Neural progenitor cell (in vitro differentiated cells): ENCODE measurements at regions not wholly inside any gene's neighbourhood (a gene's known extent, or its start where the extent isn't known, plus 50 kb on each side); places are given as distances from the start of the nearest gene placed in this dataset.
"Not testable (repeated sequence)": the region's sequence is repeated elsewhere in the genome, so short reads cannot be mapped to it uniquely, and the experiment has no call there.

Experiments
- DNase-seq: peaks from one replicate; pipeline ENCODE4 v3.0.0-alpha.2; 2016; ENCODE audit warnings: low spot score
- H2AFZ ChIP-seq: fragments of 200-600 bp; sonication (generic); replicated peaks from 2 replicates; pipeline ENCODE4 v1.6.1; 2016; ENCODE audit warnings: antibody characterized with exemption
- H3F3A ChIP-seq: fragments of 200-600 bp; sonication (generic); 2 replicates; pipeline ENCODE4 v1.6.1; 2016; ENCODE audit warnings: antibody characterized with exemption, low read depth
- H3K27ac ChIP-seq: fragments of 200-600 bp; sonication (generic); 2 replicates; pipeline ENCODE4 v1.5.1; 2016; ENCODE audit warnings: mild to moderate bottlenecking
- H3K27me3 ChIP-seq: fragments of 200-600 bp; sonication (generic); 2 replicates; pipeline ENCODE4 v1.6.1; 2016; ENCODE audit warnings: mild to moderate bottlenecking, moderate library complexity
- H3K36me3 ChIP-seq: fragments of 200-600 bp; sonication (generic); 2 replicates; pipeline ENCODE4 v1.5.1; 2016
- H3K4me1 ChIP-seq: fragments of 200-600 bp; sonication (generic); 2 replicates; pipeline ENCODE4 v1.6.1; 2016; ENCODE audit warnings: mixed run types
- H3K4me2 ChIP-seq: fragments of 200-600 bp; sonication (generic); 2 replicates; pipeline ENCODE4 v1.6.1; 2016
- H3K4me3 ChIP-seq: fragments of 200-600 bp; sonication (generic); 2 replicates; pipeline ENCODE4 v1.5.1; 2016
- H3K79me2 ChIP-seq: fragments of 200-600 bp; sonication (generic); 2 replicates; pipeline ENCODE4 v1.6.1; 2016; ENCODE audit warnings: low read depth
- H3K9ac ChIP-seq: fragments of 200-600 bp; sonication (generic); 2 replicates; pipeline ENCODE4 v1.6.1; 2016
- H3K9me3 ChIP-seq: fragments of 200-600 bp; sonication (generic); 2 replicates; pipeline ENCODE4 v1.5.1; 2016; ENCODE audit warnings: low read depth
- H4K20me1 ChIP-seq: fragments of 200-600 bp; sonication (generic); 2 replicates; pipeline ENCODE4 v1.6.1; 2016; ENCODE audit warnings: low read depth
- H3K27ac Mint-ChIP-seq: 3 replicates; pipeline ENCODE4 v1.8.0; 2021; ENCODE audit warnings: mixed read lengths
- H3K27me3 Mint-ChIP-seq: 2 replicates; pipeline ENCODE4 v1.8.0; 2022; ENCODE audit warnings: low read depth, mild to moderate bottlenecking, inconsistent platforms, moderate library complexity, mixed read lengths; ENCODE audit not compliant: insufficient read depth
- H3K36me3 Mint-ChIP-seq: 3 replicates; pipeline ENCODE4 v1.8.0; 2021; ENCODE audit warnings: mixed read lengths
- H3K4me1 Mint-ChIP-seq: 3 replicates; pipeline ENCODE4 v1.8.0; 2021; ENCODE audit warnings: mixed read lengths
- H3K4me3 Mint-ChIP-seq: 3 replicates; pipeline ENCODE4 v1.8.0; 2021; ENCODE audit warnings: mild to moderate bottlenecking, moderate library complexity, mixed read lengths
- H3K9me3 Mint-ChIP-seq: 3 replicates; pipeline ENCODE4 v1.8.0; 2020; ENCODE audit warnings: mixed read lengths
- CTCF ChIP-seq: fragments of 200-600 bp; sonication (generic); IDR thresholded peaks from 2 replicates; pipeline ENCODE4 v1.5.1; 2017; ENCODE audit warnings: antibody characterized with exemption, mild to moderate bottlenecking
- EZH2 ChIP-seq: fragments of 200-600 bp; sonication (generic); IDR thresholded peaks from 2 replicates; pipeline ENCODE4 v1.6.1; 2017; ENCODE audit warnings: antibody characterized with exemption, mild to moderate bottlenecking, moderate library complexity
- EZH2phosphoT487 ChIP-seq: fragments of 200-600 bp; sonication (generic); IDR thresholded peaks from 2 replicates; pipeline ENCODE4 v1.6.1; 2017; ENCODE audit warnings: antibody characterized with exemption

GRCh38 chr5:53265043-53265442 is 155.5 kb upstream of the MOCS2 start:
- H3K27ac ChIP-seq = no peak overlapping the region
- TF ChIP-seq EZH2phosphoT487 (no peak), CTCF (no peak), EZH2 (no peak)
- H3F3A ChIP-seq = no peaks in the 10 kb centered on the region
- Mint-ChIP-seq H3K9me3 (peaks cover 10% of the 10 kb centered on the region), H3K27ac (no peak overlapping the region), H3K27me3 (no peaks in the 10 kb centered on the region), H3K4me1 (no peaks in the 10 kb centered on the region), H3K36me3 (no peaks in the 10 kb centered on the region), H3K4me3 (no peak overlapping the region)
- H3K9me3 ChIP-seq = no peaks in the 10 kb centered on the region
- H3K79me2 ChIP-seq = no peaks in the 10 kb centered on the region
- no peak overlapping the region for H3K4me3 ChIP-seq
- H3K36me3 ChIP-seq = no peaks in the 10 kb centered on the region
- DNase-seq = no peak
- H3K27me3 ChIP-seq = no peaks in the 10 kb centered on the region
- no peak overlapping the region for H3K9ac ChIP-seq
- no peak overlapping the region for H3K4me2 ChIP-seq
- H4K20me1 ChIP-seq = no peaks in the 10 kb centered on the region
- H2AFZ ChIP-seq = no peak overlapping the region
- no peaks in the 10 kb centered on the region for H3K4me1 ChIP-seq

GRCh38 chr5:53268241-53268640 is 158.7 kb upstream of the MOCS2 start:
- not testable (repeated sequence) for H4K20me1 ChIP-seq, H3K27ac Mint-ChIP-seq, H3K9ac ChIP-seq, H3K4me3 ChIP-seq, H3K4me1 Mint-ChIP-seq, H3K4me3 Mint-ChIP-seq, DNase-seq, H3K27me3 Mint-ChIP-seq, H3K9me3 ChIP-seq, H3K27me3 ChIP-seq, H3F3A ChIP-seq, H3K36me3 Mint-ChIP-seq, H3K9me3 Mint-ChIP-seq, H3K27ac ChIP-seq, H3K79me2 ChIP-seq, H3K4me1 ChIP-seq, H2AFZ ChIP-seq, H3K4me2 ChIP-seq, H3K36me3 ChIP-seq

GRCh38 chr5:53275666-53276065 is 166.1 kb upstream of the MOCS2 start:
- Mint-ChIP-seq H3K9me3 (no peaks in the 10 kb centered on the region), H3K36me3 (no peaks in the 10 kb centered on the region), H3K4me3 (no peak overlapping the region), H3K27me3 (no peaks in the 10 kb centered on the region), H3K4me1 (no peaks in the 10 kb centered on the region), H3K27ac (no peak overlapping the region)
- H3K27me3 ChIP-seq = no peaks in the 10 kb centered on the region
- H3K4me2 ChIP-seq = no peak overlapping the region
- TF ChIP-seq CTCF (no peak), EZH2phosphoT487 (no peak), EZH2 (no peak)
- H3K9ac ChIP-seq = no peak overlapping the region
- no peak overlapping the region for H2AFZ ChIP-seq
- no peaks in the 10 kb centered on the region for H3K4me1 ChIP-seq
- no peaks in the 10 kb centered on the region for H3K36me3 ChIP-seq
- DNase-seq = peak; percentile 15
- H3K79me2 ChIP-seq = no peaks in the 10 kb centered on the region
- no peak overlapping the region for H3K27ac ChIP-seq
- H3F3A ChIP-seq = no peaks in the 10 kb centered on the region
- no peak overlapping the region for H3K4me3 ChIP-seq
- H4K20me1 ChIP-seq = no peaks in the 10 kb centered on the region
- no peaks in the 10 kb centered on the region for H3K9me3 ChIP-seq

GRCh38 chr5:53276825-53277224 is 167.3 kb upstream of the MOCS2 start:
- no peak for DNase-seq
- Mint-ChIP-seq H3K9me3 (no peaks in the 10 kb centered on the region), H3K4me3 (no peak overlapping the region), H3K27me3 (no peaks in the 10 kb centered on the region), H3K4me1 (no peaks in the 10 kb centered on the region), H3K27ac (no peak overlapping the region), H3K36me3 (no peaks in the 10 kb centered on the region)
- Histone ChIP-seq H3K4me1 (no peaks in the 10 kb centered on the region), H4K20me1 (no peaks in the 10 kb centered on the region), H3F3A (no peaks in the 10 kb centered on the region), H3K9ac (no peak overlapping the region), H3K27me3 (no peaks in the 10 kb centered on the region), H3K27ac (no peak overlapping the region), H3K9me3 (no peaks in the 10 kb centered on the region), H3K4me2 (no peak overlapping the region), H3K79me2 (no peaks in the 10 kb centered on the region), H2AFZ (no peak overlapping the region), H3K36me3 (no peaks in the 10 kb centered on the region), H3K4me3 (no peak overlapping the region)
- TF ChIP-seq EZH2 (no peak), EZH2phosphoT487 (no peak), CTCF (no peak)
